ENCODE measurements at regions not wholly inside any gene's neighbourhood (a gene's known extent, or its start where the extent isn't known, plus 50 kb on each side); places are given as distances from the start of the nearest gene placed in this dataset.

GRCh38 chr5:103473725-103474124 lies 88.9 kb downstream of the NUDT12 start:
- TF ChIP-seq, protein P1, sequence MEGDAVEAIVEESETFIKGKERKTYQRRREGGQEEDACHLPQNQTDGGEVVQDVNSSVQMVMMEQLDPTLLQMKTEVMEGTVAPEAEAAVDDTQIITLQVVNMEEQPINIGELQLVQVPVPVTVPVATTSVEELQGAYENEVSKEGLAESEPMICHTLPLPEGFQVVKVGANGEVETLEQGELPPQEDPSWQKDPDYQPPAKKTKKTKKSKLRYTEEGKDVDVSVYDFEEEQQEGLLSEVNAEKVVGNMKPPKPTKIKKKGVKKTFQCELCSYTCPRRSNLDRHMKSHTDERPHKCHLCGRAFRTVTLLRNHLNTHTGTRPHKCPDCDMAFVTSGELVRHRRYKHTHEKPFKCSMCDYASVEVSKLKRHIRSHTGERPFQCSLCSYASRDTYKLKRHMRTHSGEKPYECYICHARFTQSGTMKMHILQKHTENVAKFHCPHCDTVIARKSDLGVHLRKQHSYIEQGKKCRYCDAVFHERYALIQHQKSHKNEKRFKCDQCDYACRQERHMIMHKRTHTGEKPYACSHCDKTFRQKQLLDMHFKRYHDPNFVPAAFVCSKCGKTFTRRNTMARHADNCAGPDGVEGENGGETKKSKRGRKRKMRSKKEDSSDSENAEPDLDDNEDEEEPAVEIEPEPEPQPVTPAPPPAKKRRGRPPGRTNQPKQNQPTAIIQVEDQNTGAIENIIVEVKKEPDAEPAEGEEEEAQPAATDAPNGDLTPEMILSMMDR (IDR thresholded peaks at IDR 0.05; ENCODE audit: extremely low read depth in 1 of 2, insufficient read depth in 1 of 2, low read depth in 1 of 2, low read length in 2 of 2) = no peak
- no peak for TF ChIP-seq MYC (IDR thresholded peaks at IDR 0.05; ENCODE audit: low read depth, low read length)
- no peak for TF ChIP-seq EZH2 (IDR thresholded peaks at IDR 0.05; ENCODE audit: borderline replicate concordance, low read depth, low read length, severe bottlenecking)
- no peak for TF ChIP-seq MAX (IDR thresholded peaks at IDR 0.05; ENCODE audit: insufficient read depth, insufficient read length)
- TF ChIP-seq POLR2AphosphoS5 (IDR thresholded peaks at IDR 0.05; ENCODE audit: insufficient read depth, low read depth, low read length) = no peak
- no peak for TF ChIP-seq POLR2A (IDR thresholded peaks at IDR 0.05; ENCODE audit: low read depth, low read length)
- no peak for TF ChIP-seq GATA2 (IDR thresholded peaks at IDR 0.05; ENCODE audit: insufficient read depth, insufficient read length, low read depth, low read length)

Measured in endothelial cell of umbilical vein (primary cell).